Hepatocyte (in vitro differentiated cells): ENCODE measurements at regions not wholly inside any gene's neighbourhood (a gene's known extent, or its start where the extent isn't known, plus 50 kb on each side); places are given as distances from the start of the nearest gene placed in this dataset.

Experiments
- EZH2 ChIP-seq: fragments of 200-600 bp; sonication (generic); IDR thresholded peaks from 2 replicates; pipeline ENCODE4 v1.6.1; 2016; ENCODE audit warnings: antibody characterized with exemption, mild to moderate bottlenecking, borderline replicate concordance
- EZH2phosphoT487 ChIP-seq: fragments of 200-600 bp; sonication (generic); IDR thresholded peaks from one replicate; pipeline ENCODE4 v1.6.1; 2018; ENCODE audit warnings: antibody characterized with exemption, mild to moderate bottlenecking, low read depth, moderate library complexity; ENCODE audit not compliant: unreplicated experiment, severe bottlenecking
- TF ChIP-seq, protein P1 (sequence below): fragments of 200-600 bp; sonication (generic); IDR thresholded peaks from 2 replicates; pipeline ENCODE4 v1.5.1; 2016; ENCODE audit warnings: antibody characterized with exemption, mild to moderate bottlenecking; ENCODE audit not compliant: poor library complexity

DNA sequence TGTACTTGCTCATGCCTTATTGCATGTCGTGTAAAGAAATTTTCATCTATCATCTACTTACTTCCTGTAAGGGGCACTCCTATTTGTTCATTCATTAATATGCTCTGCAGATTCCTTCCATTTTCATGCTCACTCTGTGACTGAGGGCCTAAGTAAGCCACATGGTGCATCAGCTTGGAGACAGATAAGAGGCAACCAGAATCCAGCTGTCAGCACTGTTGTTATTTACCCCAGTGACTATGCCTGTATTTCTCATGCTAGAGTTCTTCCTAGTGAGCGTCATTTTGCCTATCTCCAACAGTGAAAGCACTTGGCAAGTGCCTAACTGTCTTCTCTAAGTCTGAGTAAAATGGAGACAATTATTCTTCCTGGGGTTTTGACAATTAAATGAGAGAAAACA is 124.8 kb upstream of the ABI3BP start:
- TF ChIP-seq, protein P1, sequence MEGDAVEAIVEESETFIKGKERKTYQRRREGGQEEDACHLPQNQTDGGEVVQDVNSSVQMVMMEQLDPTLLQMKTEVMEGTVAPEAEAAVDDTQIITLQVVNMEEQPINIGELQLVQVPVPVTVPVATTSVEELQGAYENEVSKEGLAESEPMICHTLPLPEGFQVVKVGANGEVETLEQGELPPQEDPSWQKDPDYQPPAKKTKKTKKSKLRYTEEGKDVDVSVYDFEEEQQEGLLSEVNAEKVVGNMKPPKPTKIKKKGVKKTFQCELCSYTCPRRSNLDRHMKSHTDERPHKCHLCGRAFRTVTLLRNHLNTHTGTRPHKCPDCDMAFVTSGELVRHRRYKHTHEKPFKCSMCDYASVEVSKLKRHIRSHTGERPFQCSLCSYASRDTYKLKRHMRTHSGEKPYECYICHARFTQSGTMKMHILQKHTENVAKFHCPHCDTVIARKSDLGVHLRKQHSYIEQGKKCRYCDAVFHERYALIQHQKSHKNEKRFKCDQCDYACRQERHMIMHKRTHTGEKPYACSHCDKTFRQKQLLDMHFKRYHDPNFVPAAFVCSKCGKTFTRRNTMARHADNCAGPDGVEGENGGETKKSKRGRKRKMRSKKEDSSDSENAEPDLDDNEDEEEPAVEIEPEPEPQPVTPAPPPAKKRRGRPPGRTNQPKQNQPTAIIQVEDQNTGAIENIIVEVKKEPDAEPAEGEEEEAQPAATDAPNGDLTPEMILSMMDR = no peak
- TF ChIP-seq EZH2phosphoT487 (no peak), EZH2 (no peak)
